Right lobe of liver (tissue), 6 donors: ENCODE measurements at regions not wholly inside any gene's neighbourhood (a gene's known extent, or its start where the extent isn't known, plus 50 kb on each side); places are given as distances from the start of the nearest gene placed in this dataset.

Source experiments
- ATAC-seq, 4 donors: fragments of 200-7000 bp; cut with Tn5 transposase; one replicate each; pipeline ENCODE4 v1.9.1; 2020; ENCODE audit warnings: mild to moderate bottlenecking in 4 of 4, moderate library complexity in 4 of 4
- DNase-seq, 3 donors: peaks; one replicate each; pipeline ENCODE4 v3.0.0-alpha.2; 2020
- H3K27ac ChIP-seq, 3 donors: fragments of 200-600 bp; one replicate each; pipeline ENCODE4 v1.8.0; 2022
- H3K27me3 ChIP-seq, 2 donors: fragments of 200-600 bp; one replicate each; pipeline ENCODE4 v1.8.0; 2022
- H3K36me3 ChIP-seq, 4 donors: fragments of 200-600 bp; sonication (generic) in 1 of 4; one replicate each; pipeline versions ENCODE4 v1.5.1 to v1.8.0; 2017 to 2022; ENCODE audit warnings: control low read depth in 1 of 4
- H3K4me1 ChIP-seq, 4 donors: fragments of 200-600 bp; sonication (generic) in 1 of 4; one replicate each; pipeline versions ENCODE4 v1.5.1 to v1.8.0; 2017 to 2022; ENCODE audit warnings: control low read depth in 1 of 4
- H3K4me3 ChIP-seq, 3 donors: fragments of 200-600 bp; one replicate each; pipeline ENCODE4 v1.8.0; 2022
- H3K9me3 ChIP-seq, 4 donors: fragments of 200-600 bp; sonication (generic) in 1 of 4; one replicate each; pipeline versions ENCODE4 v1.5.1 to v1.8.0; 2017 to 2022; ENCODE audit warnings: control low read depth in 1 of 4
- POLR2A ChIP-seq: fragments of 450-650 bp; IDR thresholded peaks from one replicate; pipeline ENCODE4 v1.6.1; 2017; ENCODE audit warnings: antibody characterized with exemption, mild to moderate bottlenecking
- WGBS: methylation state at CpG from one replicate; pipeline ENCODE4 v1.1.6; 2018; ENCODE audit warnings: low coverage, low lambda C conversion rate; ENCODE audit not compliant: insufficient coverage; ENCODE audit errors: missing lambda C conversion rate; 5-methylcytosine and 5-hydroxymethylcytosine counted together
- intact Hi-C, 2 donors: fragments of 100-400 bp; cut with DNase I; formaldehyde crosslinking; loops; one replicate each; pipeline versions ENCODE4 v1.11.2 to v1.14.1; 2022
- TF ChIP-seq, protein P1 (sequence below), 4 donors: fragments of 200-600 bp in 3 of 4; fragments of 450-650 bp in 1 of 4; IDR thresholded peaks; one replicate each; pipeline versions ENCODE4 v1.5.1 to v1.8.0; 2016 to 2022; ENCODE audit warnings: antibody characterized with exemption in 4 of 4, mild to moderate bottlenecking in 2 of 4
- donor health status: DM: no; HTN: yes; CAD: no.
- donor health status: DM: no; HTN: no; CAD: no.
- donor health status: DM: no; HTN: no; CAD: no.
- donor health status: DM: no; HTN: yes; CAD: no.
- donor health status: DM: no; HTN: yes; CAD: no.

DNA sequence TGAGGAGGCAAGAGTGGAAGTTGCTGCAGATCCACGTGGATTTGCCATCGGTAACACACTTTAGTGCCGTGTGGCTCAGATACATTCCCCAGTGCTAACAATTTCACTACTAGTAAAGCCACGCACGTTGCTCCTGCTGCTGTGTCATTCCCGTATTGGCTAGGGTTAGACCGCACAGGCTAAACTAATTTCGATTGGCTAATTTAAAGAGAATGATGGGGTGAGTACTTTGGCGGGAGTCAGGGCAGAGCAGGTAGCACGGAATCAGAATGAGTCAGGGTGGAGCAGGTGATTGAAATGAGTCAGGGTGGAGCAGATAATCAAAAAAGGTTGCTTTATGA, 1337.5 kb downstream of the FSTL5 start:
- Histone ChIP-seq H3K4me1 (no peaks in the 10 kb centered on the region), H3K27me3 (no peaks in the 10 kb centered on the region), H3K27ac (no peak overlapping the region), H3K4me3 (no peak overlapping the region), H3K36me3 (no peaks in the 10 kb centered on the region), H3K9me3 (no peaks in the 10 kb centered on the region)
- ATAC-seq, result no peak
- no peak for DNase-seq
- TF ChIP-seq, protein P1, sequence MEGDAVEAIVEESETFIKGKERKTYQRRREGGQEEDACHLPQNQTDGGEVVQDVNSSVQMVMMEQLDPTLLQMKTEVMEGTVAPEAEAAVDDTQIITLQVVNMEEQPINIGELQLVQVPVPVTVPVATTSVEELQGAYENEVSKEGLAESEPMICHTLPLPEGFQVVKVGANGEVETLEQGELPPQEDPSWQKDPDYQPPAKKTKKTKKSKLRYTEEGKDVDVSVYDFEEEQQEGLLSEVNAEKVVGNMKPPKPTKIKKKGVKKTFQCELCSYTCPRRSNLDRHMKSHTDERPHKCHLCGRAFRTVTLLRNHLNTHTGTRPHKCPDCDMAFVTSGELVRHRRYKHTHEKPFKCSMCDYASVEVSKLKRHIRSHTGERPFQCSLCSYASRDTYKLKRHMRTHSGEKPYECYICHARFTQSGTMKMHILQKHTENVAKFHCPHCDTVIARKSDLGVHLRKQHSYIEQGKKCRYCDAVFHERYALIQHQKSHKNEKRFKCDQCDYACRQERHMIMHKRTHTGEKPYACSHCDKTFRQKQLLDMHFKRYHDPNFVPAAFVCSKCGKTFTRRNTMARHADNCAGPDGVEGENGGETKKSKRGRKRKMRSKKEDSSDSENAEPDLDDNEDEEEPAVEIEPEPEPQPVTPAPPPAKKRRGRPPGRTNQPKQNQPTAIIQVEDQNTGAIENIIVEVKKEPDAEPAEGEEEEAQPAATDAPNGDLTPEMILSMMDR (IDR thresholded peaks at IDR 0.05), result no peak
- TF ChIP-seq POLR2A, result no peak
- intact Hi-C loops, result no loop called here
- WGBS, result 77% methylated on average over 10 of the region's 10 CpGs

DNA sequence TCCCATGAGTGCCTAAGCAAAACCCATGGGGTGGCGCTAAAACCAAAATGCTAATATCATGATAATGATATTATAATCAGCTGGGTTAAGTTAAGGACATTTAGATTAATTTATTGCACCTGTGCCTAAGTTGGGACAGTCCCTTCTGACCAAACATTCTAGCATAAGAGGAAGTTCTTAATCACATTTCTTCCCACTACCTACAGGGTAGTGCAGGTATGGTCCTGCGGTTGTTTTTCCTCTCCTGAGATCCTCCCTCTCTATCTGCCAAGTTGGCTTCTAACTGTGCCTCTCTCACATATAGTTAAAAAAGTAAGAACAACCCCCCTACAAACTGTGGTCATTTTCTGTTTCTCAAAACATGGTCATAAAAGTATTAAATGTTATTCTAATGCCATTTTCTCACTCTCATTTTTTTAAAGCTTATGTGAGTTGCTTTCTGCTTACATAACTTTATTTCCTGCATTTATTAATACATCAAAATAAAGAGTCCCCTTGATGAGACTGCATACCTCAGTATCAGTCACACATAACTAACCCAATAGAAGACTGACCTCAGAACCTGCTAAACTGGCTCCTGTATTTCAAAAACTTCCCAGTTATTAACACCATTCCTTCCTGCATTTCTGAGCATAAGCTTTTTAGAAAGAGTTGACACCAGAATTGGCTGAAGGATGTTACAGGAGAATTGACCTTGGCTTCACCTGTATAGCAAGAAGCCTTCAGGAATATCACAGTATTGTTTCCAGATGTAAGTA, 1332.5 kb downstream of the FSTL5 start:
- intact Hi-C loops, result no loop called here

DNA sequence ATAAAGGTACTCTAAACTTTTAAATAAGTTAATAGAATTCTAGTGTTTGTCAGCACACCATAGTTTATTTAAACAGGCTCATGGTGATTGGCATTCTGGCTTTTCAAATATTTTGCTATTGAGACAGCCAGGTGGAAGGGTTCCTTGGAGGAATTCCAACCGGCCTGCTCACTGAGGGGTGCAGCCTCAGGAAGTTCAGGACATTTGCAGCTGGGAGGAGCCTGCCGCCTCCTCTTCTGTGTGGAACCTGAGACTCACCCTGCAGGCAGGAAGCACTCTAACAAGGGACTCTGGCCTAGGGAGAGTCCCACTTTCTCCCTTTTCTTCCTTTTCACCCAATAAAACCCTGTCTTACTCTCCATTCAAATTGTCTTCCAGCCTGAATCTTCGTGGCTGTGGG, 1328.0 kb downstream of the FSTL5 start:
- intact Hi-C loops, result no loop called here
- Histone ChIP-seq H3K9me3 (no peaks in the 10 kb centered on the region), H3K4me1 (no peaks in the 10 kb centered on the region), H3K36me3 (no peaks in the 10 kb centered on the region), H3K27me3 (no peaks in the 10 kb centered on the region), H3K27ac (no peak overlapping the region), H3K4me3 (no peak overlapping the region)
- DNase-seq, result no peak
- no peak for ATAC-seq
- 37% methylated on average over 3 of the region's 3 CpGs for WGBS
- TF ChIP-seq POLR2A, result no peak
- TF ChIP-seq, protein P1 (IDR thresholded peaks at IDR 0.05), result no peak

More for the DNA sequence above, 1332.5 kb downstream of the FSTL5 start:
- WGBS, result 91% methylated on average over 1 of the region's 2 CpGs
- Histone ChIP-seq H3K9me3 (no peaks in the 10 kb centered on the region), H3K36me3 (no peaks in the 10 kb centered on the region), H3K4me1 (no peaks in the 10 kb centered on the region), H3K4me3 (no peak overlapping the region), H3K27me3 (no peaks in the 10 kb centered on the region), H3K27ac (no peak overlapping the region)
- TF ChIP-seq, protein P1 (IDR thresholded peaks at IDR 0.05), result no peak
- no peak for TF ChIP-seq POLR2A
- DNase-seq, result no peak
- ATAC-seq, result no peak

DNA sequence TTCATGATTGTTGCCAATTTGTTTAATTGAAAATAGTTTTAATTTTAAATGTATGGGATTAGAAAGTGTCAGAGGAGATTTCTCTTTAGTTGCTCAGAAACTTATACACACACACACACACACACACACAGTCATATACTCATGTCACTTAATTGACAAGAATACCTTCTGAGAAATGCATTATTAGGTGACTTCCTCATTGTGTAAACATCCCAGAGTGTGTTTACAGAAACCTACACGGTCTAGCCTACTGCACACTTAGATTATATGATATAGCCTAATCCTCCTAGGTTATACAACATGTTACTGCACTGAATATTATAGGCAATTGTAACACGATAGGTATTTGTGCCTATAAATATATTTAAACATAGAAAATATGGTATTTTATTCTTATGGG, 1327.4 kb downstream of the FSTL5 start:
- no peak overlapping the region for H3K4me3 ChIP-seq
- DNase-seq (no peak), ATAC-seq (no peak)
- no peaks in the 10 kb centered on the region for H3K4me1 ChIP-seq
- TF ChIP-seq POLR2A, result no peak
- TF ChIP-seq, protein P1 (IDR thresholded peaks at IDR 0.05), result no peak
- H3K36me3 ChIP-seq, result no peaks in the 10 kb centered on the region
- H3K27ac ChIP-seq, result no peak overlapping the region
- no peaks in the 10 kb centered on the region for H3K27me3 ChIP-seq
- intact Hi-C loops, result no loop called here
- H3K9me3 ChIP-seq, result no peaks in the 10 kb centered on the region
- WGBS, result 42% methylated on average over 2 of the region's 2 CpGs
